GM04503 (cell line): ENCODE measurements at regions not wholly inside any gene's neighbourhood (a gene's known extent, or its start where the extent isn't known, plus 50 kb on each side); places are given as distances from the start of the nearest gene placed in this dataset.
"Not testable (repeated sequence)": the region's sequence is repeated elsewhere in the genome, so short reads cannot be mapped to it uniquely, and the experiment has no call there.

Source experiments
- DNase-seq: peaks from one replicate; pipeline ENCODE4 v3.0.0-alpha.2; 2012; ENCODE audit warnings: low read depth

- DNase-seq: not testable (repeated sequence)
Observed at GRCh38 chr9:65566018-65566417, 109.7 kb upstream of the ZNG1E start.

DNA sequence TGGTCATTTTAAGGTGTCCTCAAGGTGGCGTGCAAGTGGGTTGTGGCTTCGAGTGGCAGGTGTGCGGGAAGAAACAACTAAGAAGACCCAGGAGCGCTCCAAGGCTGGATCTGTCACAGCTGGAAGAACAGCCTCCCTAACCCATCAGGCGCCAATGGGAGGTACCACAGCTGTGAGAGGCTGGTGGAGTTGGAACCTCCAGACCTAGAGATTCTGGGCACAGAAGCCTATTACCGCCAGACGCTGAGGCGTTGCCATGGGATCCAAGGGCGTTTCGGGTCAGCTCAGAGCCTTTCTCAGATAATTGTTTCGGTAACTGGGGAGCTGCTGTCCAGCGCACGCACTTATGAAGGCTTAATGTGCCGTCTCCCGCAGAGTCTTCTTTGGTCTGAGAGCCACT is 156.7 kb upstream of the ZNG1E start:
- DNase-seq: not testable (repeated sequence)

DNA sequence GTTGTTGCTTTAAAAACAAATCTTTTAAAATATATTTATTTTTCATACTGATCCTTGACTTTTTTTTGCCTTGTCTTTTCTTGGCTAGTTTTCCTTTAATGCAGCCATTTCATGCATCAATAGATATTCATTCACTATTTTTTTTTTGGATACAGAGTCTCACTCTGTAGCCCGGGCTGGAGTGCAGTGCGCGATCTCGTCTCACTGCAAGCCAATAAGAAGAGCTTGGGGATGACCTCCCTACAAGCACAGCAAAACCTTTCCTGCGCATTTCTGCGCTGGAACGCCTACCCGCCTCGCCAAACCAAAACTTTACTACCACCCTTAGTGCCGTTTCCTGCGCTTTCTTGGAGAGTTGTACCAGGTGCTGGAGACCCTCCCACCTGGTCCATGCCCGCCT is 161.3 kb upstream of the ZNG1E start:
- not testable (repeated sequence) for DNase-seq

DNA sequence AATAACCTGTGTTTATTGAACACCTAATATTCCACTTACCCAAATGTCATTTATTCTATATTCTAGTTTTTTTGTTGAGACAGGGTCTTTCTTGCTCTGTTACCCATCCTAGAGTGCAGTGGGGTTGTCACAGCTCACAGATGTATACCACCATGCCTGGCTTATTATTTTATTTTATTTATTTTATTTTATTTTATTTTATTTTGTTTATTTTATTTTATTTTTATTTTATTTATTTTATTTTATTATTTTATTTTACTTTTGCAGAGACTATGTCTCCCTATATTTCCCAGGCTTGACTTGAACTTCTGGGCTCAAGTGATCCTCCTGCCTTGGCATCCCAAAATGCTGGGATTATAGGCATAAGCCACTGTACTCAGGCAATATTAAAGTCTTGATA is 167.8 kb upstream of the ZNG1E start:
- not testable (repeated sequence) for DNase-seq

DNA sequence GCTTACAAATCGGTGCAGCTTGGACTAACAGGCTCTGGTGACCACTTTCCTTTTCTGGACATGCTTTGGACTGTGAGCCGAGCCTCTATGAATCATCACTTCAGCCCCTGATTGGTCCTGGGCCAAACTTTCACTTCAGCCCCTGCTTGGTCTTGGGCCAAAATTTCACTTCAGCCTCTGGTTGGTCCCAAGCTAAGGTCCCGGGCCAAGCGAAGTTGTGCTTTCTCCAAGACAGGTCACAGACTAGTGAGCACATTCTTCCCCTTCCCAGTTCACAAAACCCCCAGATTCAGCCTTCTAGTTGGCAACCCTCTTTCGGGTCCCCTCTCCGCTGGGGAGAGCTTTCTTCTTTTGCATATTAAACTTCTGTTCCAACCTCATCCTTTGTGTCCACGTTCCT is 171.0 kb upstream of the ZNG1E start:
- DNase-seq: not testable (repeated sequence)

DNA sequence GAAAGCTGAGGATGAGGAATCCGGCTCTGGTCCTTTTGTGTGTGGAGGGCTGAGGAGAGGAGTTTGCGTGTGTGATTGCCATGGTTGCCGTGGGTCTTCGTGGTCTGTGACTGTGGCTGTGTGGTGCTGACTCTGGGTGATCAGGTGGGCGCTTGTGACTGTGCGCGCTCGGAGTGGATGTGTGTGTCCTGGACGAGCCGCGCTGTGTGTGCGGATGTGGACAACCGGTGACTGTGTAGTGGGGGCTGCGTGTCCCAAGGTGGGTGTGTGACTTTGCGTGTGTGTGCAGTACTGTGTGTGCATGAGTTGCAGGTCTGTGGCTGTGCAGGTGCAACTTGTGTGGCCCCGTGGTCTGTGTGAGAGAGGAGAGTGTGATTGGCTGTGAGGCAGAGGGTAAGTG is 172.0 kb upstream of the ZNG1E start:
- DNase-seq: not testable (repeated sequence)

DNA sequence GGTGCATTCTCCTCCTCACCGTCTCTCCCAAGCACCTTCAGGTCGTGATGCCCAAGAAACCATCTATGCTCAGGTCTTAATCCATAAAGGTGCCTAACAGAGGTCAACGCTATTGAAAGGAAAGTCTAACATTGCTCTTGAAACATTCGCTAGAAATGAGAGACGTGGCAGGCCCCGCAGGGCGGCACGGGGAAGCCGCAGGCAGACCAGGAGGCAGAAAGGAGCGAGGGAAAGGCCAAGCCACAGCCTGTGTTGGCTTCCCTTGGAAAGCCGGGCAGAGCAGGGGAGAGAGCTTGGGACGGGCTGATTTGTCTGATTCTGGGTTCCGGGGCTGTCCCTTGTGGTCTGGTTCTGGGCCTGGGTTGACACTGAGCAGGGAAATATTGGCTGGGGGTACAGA is 192.8 kb upstream of the ZNG1E start:
- DNase-seq: not testable (repeated sequence)

GRCh38 chr9:65481291-65481690 is 194.4 kb upstream of the ZNG1E start:
- DNase-seq: not testable (repeated sequence)

DNA sequence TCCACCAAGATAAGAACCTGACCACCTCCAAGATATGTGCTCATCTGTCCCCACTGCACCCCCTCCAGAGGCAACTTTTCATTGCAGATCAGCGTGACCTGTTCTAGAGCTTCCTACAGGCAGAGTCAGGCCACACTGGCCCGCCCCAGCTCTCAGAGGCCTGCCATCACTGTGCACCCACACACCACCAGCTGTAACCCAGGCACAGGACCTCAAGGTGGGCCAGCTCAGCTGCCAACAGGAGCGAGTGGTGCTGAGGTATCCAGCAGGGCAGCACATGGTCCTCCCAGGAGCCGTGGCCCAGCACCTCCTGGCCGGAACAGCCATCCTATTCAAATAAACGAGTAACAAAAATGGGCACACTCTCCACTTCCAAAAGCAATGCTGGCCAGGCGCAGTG is 189.9 kb upstream of the FOXD4L5 start:
- DNase-seq: not testable (repeated sequence)

DNA sequence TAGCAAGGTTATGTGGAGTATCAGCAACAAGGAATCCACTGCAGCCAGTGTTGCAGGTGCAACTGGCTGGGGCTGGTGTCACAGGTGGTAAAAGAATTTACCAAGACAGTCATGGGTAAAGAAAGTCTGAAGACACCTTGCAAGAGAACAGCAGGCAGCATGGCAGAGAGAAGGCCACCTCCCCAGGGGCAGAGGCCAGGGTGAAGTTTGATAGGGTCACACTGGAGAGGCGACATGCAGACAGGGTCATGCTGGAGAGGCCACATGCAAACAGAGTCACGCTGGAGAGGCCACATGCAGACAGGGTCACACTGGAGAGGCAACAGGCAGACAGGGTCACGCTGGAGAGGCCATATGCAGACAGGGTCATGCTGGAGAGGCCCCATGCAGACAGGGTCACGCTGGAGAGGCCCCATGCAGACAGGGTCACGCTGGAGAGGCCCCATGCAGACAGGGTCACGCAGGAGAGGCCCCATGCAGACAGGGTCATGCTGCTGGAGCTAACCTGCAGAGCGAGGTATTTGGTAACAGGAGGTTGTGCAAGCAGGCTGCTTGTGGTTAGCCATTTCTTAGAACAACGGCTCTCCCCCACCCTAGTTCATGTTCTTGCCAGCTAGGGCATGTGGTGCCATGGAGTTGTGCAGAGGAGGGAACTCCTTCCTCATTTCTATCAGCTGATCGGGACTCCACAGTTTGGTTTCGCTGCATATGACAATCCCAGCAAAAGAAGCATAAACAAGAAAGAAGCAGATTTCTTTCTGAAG is 188.2 kb upstream of the FOXD4L5 start:
- not testable (repeated sequence) for DNase-seq

DNA sequence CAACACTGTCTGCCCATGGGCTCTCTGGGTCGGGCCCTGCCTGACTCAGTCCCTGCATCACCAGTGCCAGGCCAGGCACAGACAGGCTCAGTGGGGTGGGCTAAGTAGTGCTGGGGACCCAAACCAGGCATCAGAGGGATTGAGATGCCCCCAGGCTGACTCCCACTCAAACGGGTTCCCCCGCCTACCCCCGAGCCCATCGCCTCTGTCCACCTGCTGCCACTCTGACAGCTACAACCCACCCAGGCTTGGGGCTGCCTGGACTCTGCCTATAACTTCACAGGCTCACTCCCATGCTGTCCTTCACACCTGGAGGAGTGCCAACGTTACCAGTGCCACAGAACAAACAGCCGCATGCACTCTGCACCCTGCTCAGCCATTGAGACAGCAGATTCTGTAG is 186.1 kb upstream of the FOXD4L5 start:
- DNase-seq: not testable (repeated sequence)

GRCh38 chr9:65466911-65467734 is 182.1 kb upstream of the FOXD4L5 start:
- not testable (repeated sequence) for DNase-seq

- DNase-seq: not testable (repeated sequence)
Observed at GRCh38 chr9:65465246-65465895, 180.4 kb upstream of the FOXD4L5 start.

GRCh38 chr9:65462476-65462875 is 177.5 kb upstream of the FOXD4L5 start:
- not testable (repeated sequence) for DNase-seq

DNA sequence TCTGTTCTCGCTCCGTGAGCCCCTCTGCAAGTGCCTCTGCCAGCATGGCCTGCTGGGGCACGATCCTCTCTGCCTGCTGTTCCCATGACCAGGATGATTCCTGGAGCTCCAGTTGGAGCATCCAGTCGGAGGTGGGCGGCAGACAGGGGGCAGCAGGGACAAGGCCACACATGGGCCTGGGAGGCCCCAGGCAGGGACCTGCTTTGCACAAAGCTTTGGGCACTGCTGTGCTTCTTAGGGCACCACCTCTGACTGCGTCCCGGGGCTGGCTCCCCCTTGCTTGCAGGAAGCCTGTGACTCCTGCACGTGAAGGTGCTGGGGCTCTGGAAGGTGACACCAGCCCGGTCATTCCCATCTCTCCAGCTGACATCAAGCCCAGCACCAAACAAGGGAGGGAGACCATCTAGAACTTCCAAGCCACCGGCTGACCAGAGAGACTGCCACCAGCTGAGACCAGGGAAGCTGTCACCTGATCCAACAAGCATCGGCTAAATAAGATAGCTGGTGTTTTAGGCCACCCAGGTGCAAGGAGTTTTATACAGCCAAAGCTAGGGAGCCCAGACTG is 174.8 kb upstream of the FOXD4L5 start:
- no peak for DNase-seq

DNA sequence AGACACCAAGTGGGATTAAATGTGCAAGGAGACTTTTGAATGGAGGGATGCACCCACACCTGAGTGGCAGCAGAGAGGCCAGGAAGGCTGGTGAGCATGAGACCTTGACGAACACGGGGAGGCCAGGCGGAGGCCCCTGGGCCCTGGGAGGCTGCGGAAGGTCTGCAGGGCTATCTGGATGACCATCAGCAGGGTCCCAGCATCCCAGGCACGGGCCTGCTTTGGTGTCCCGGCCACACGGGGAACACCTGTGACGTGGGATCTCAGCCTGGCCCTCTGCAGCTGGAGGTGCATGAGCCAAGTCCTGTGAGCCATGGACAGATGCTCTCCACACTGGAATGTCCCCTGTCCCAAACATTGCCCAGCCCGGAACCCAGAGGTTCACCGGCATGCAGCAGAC is 174.0 kb upstream of the FOXD4L5 start:
- no peak for DNase-seq

GRCh38 chr9:65458465-65458864 is 173.5 kb upstream of the FOXD4L5 start:
- no peak for DNase-seq

- not testable (repeated sequence) for DNase-seq
Observed at GRCh38 chr9:65456991-65457390, 172.0 kb upstream of the FOXD4L5 start.

DNA sequence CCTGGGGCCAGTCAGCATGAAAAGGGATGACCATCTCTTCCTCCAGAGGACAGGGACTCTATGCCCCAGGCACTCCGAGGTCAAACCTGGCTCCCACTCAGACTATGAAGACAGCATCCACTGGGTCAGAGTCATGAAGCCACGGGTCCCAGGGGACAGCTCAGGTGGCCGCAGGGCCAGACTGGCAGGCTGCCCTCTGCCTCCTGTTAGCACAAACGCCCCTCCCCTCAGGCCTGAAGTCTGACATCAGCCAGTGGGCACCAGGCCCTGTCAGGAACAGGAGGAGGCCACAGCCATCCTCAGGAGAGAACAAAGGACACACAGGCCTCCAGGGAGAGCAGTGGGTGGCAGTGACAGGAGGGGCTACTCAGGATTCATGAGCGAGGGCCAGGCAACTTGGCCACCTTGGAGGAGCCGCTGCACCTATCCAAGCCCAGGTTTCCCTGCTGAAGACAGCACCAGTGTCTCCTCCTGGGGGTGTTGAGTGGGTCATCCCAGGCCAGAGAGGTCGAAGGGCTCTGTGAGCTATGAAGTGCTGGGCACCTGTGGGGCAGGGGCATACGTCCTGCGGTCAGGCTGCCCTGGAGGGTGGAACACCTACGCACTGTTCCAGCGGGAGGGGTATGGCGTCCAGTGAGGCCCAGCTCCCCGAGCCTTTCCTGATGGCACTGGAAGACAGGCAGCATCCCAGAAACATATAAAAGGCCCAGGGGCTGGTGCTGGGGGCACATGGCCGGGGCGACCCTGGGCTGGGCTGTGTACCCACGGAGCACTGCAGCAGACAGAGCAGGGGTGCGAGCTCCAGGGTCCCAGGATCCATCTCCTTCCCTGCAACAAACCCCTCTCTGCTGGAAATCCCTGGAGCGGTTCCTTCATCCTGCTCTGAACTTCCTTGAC is 171.0 kb upstream of the FOXD4L5 start:
- DNase-seq: not testable (repeated sequence)

DNA sequence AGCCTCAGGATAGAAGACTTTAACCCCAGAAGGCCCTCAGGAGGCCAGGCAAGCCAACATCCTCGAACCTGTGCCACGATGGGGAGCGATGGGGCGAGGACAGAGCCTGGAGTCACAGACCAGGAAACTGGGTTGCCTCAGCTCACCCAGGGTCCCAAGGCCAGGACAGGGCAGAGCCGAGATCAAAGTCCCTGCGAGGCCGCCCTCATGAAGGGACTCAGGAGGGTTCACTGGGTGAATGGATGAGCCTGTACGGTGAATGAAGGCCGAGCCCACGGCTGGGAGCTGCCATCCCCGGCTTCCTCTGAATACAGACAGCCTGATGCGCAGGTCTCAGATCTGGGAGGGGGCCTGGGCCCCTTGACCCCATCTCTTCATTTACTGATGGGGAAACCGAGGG is 170.1 kb upstream of the FOXD4L5 start:
- not testable (repeated sequence) for DNase-seq

GRCh38 chr9:65454666-65455065 is 169.7 kb upstream of the FOXD4L5 start:
- DNase-seq: not testable (repeated sequence)
